Left ventricle myocardium inferior (tissue), 1 donor: ENCODE measurements at regions not wholly inside any gene's neighbourhood (a gene's known extent, or its start where the extent isn't known, plus 50 kb on each side); places are given as distances from the start of the nearest gene placed in this dataset.
"Not testable (repeated sequence)": the region's sequence is repeated elsewhere in the genome, so short reads cannot be mapped to it uniquely, and the experiment has no call there.

Experiments
- DNase-seq: peaks from one replicate; pipeline ENCODE4 v3.0.0-alpha.2; 2020
- H3K27ac ChIP-seq: fragments of 200-600 bp; replicated peaks from 2 replicates; pipeline ENCODE4 v1.8.0; 2021
- H3K27me3 ChIP-seq: fragments of 200-600 bp; 2 replicates; pipeline ENCODE4 v1.8.0; 2021; ENCODE audit warnings: low read depth
- H3K36me3 ChIP-seq: fragments of 200-600 bp; 2 replicates; pipeline ENCODE4 v1.8.0; 2021
- H3K4me1 ChIP-seq: fragments of 200-600 bp; 2 replicates; pipeline ENCODE4 v1.8.0; 2021
- H3K4me3 ChIP-seq: fragments of 200-600 bp; 2 replicates; pipeline ENCODE4 v1.8.0; 2021; ENCODE audit warnings: mild to moderate bottlenecking, moderate library complexity
- H3K9me3 ChIP-seq: fragments of 200-600 bp; replicated peaks from 2 replicates; pipeline ENCODE4 v1.8.0; 2021
- intact Hi-C: fragments of 100-400 bp; cut with micrococcal nuclease; formaldehyde crosslinking; loops from one replicate; pipeline ENCODE4 v1.11.0; 2022
- TF ChIP-seq, protein P1 (sequence below): fragments of 200-600 bp; IDR thresholded peaks from 2 replicates; pipeline ENCODE4 v1.8.0; 2021; ENCODE audit warnings: antibody characterized with exemption, mild to moderate bottlenecking, borderline replicate concordance
- donor health status: DM: no; HTN: yes; CAD: no; lungs with severe emphysema.

DNA sequence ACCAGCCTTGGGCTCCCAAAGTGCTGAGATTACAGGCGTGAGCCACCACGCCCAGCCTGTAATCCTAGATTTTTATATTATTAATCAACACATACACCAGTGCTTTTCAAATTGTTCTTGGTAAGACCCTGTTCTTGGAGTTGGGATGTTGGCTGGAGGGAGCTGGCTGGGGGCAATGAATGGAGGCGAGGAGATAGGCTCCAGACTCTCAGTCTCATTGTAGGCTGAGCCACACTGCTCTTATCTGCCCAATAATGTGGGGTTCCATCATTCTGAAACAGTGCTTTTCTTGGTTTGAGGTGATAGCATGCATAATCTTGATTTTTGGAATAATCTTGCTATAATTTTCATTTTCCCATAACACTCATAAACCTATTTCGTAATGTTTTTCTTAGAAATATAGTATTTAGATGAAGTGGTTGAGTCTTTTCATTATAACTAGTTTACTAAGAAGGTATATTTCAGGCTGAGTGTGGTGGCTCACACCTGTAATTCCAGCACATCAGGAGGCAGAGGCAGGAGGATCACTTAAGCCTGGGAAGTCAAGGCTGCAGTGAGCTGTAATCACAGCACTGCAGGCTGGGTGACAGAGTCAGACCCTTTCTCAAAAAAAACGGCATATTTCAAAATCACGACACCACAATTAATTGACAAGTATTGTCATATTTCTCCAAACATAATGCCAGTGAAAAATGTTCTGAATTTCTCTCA is 65.1 kb upstream of the LYZL2 start:
- DNase-seq = no peak
- TF ChIP-seq, protein P1, sequence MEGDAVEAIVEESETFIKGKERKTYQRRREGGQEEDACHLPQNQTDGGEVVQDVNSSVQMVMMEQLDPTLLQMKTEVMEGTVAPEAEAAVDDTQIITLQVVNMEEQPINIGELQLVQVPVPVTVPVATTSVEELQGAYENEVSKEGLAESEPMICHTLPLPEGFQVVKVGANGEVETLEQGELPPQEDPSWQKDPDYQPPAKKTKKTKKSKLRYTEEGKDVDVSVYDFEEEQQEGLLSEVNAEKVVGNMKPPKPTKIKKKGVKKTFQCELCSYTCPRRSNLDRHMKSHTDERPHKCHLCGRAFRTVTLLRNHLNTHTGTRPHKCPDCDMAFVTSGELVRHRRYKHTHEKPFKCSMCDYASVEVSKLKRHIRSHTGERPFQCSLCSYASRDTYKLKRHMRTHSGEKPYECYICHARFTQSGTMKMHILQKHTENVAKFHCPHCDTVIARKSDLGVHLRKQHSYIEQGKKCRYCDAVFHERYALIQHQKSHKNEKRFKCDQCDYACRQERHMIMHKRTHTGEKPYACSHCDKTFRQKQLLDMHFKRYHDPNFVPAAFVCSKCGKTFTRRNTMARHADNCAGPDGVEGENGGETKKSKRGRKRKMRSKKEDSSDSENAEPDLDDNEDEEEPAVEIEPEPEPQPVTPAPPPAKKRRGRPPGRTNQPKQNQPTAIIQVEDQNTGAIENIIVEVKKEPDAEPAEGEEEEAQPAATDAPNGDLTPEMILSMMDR = no peak
- intact Hi-C loops = no loop called here

DNA sequence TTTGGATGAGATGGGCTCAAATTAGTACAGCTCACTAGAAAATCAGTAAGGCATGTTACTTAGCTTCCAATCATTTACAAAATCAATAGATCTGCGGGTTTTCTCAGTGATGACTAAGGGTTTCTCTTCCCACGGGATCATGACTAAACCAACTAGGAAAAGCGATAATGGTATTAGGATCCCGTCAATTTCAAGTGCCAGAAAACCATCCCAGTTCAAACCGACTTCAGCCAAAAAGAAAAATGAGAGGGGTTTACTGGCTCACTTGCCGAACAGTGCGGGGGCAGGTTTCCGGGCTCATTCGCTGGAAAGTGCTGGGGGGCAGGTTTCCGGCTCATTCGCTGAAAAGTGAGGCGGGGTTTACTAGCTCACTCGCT is 62.1 kb upstream of the LYZL2 start:
- no peak for DNase-seq
- Histone ChIP-seq H3K4me1 (no peaks in the 10 kb centered on the region), H3K4me3 (no peak overlapping the region), H3K9me3 (no peaks in the 10 kb centered on the region), H3K27ac (no peak overlapping the region), H3K36me3 (no peaks in the 10 kb centered on the region), H3K27me3 (peaks cover 39% of the 10 kb centered on the region)
- intact Hi-C loops = no loop called here
- TF ChIP-seq, protein P1 = no peak

More for the DNA sequence above, 65.1 kb upstream of the LYZL2 start:
- no peaks in the 10 kb centered on the region for H3K9me3 ChIP-seq
- no peaks in the 10 kb centered on the region for H3K36me3 ChIP-seq
- H3K4me1 ChIP-seq = no peaks in the 10 kb centered on the region
- H3K27me3 ChIP-seq = peaks cover 18% of the 10 kb centered on the region
- H3K4me3 ChIP-seq = no peak overlapping the region
- H3K27ac ChIP-seq = no peak overlapping the region

DNA sequence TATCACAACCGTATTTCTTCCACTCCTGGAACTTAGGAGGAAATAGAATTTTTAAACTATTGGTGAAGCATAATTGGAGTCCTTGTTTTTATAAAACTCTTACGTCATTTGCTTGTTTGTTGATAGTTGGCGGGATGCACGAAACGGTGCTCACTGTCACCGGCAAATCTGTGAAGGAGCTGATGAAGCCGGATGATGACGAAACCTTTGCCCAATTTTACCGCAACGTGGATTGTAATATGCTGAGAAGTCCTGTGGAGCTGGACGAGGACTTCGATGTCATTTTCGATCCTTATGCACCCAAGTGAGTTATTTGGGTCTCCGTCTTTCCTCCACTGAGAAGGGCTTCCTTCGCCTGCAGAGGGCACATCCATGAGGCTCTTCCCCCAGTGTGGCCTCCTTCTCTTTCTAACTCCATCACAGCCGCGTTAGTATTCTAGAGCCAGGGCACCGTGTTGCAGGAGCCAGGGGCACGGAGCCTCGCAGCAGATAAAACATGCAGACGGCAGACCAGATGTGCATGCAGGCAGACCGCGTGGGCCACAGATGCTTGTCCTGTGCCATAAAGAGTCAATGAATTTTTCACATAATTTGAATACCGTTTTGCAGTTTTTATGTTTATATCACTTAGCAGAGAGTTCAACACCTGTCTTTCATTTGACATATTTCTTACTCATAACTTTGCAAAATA is 61.5 kb upstream of the LYZL2 start:
- intact Hi-C loops, H3K27ac ChIP-seq, H3K36me3 ChIP-seq, DNase-seq, H3K4me3 ChIP-seq, H3K4me1 ChIP-seq, H3K9me3 ChIP-seq: not testable (repeated sequence)
- peaks cover 41% of the 10 kb centered on the region for H3K27me3 ChIP-seq

DNA sequence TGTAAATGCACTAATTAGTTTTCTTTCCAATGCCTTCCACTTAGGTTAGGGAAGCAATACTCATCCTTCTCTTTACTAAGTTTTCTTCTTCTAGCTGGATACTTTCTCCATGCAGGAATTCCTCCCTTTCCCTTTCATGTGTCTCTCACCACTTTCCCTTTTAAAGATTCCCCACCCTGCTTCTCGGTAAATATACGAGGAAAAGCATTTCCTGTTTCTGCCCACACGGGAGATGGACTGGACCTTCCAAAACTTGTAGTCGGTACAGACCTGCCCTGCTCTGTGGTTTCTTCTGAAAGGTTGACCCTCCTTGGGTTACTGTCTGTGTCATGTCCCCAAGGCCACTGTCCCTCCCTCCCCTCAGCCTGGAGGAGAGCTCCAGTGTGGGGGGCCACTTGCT is 58.9 kb upstream of the LYZL2 start:
- TF ChIP-seq, protein P1 = no peak
- no peak for DNase-seq
- Histone ChIP-seq H3K27ac (no peak overlapping the region), H3K36me3 (no peaks in the 10 kb centered on the region), H3K4me1 (no peaks in the 10 kb centered on the region), H3K9me3 (no peaks in the 10 kb centered on the region), H3K27me3 (peaks cover 47% of the 10 kb centered on the region), H3K4me3 (no peak overlapping the region)
- intact Hi-C loops = no loop called here

DNA sequence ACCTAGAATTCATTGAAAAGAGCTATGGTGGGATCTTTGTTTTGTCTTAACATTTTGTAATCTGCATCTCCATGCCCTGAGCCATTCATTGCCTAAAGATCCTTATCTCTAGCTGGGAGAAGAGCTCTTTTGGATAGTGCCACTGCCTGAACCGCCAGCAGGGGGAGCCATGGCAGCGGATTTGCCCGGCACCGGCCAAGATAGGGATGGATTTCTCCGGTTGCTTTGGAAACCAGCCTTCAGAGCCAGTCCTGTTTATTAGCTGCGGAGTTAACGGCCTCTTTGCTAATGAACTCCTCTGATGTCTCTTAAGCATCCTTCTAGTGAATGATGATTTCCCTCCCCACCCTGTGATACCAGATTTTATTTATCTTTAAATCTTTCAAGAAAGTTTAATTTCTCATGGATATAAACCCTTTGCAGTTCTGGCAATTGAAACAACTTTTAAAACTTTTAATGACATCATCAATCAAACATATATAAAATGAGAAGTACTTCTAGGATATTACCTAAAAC is 58.2 kb upstream of the LYZL2 start:
- Histone ChIP-seq H3K27me3 (peaks cover 50% of the 10 kb centered on the region), H3K27ac (no peak overlapping the region), H3K4me1 (no peaks in the 10 kb centered on the region), H3K4me3 (no peak overlapping the region), H3K36me3 (no peaks in the 10 kb centered on the region), H3K9me3 (no peaks in the 10 kb centered on the region)
- intact Hi-C loops = no loop called here
- TF ChIP-seq, protein P1 = peak; percentile 83
- peak; percentile 64 for DNase-seq

DNA sequence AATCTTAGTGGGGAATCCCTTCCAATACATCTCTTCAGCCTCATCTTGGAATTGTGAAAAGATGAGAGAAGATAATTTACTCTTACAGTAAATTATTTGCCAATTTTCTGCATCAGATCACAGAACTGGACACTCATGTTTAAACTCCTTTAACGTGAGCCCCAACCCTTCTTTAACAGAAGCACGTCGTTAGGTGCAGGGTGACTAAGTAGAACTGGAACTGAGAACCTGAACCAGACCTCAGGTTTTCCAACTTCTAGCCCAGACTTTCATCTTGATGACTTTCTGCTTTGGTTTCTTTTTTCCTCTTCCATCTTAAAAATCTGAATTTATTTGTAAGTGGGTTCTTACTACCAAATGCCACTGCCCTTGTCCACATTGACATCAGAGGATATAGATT is 57.2 kb upstream of the LYZL2 start:
- Histone ChIP-seq H3K27me3 (peaks cover 54% of the 10 kb centered on the region), H3K36me3 (no peaks in the 10 kb centered on the region), H3K4me3 (no peak overlapping the region), H3K27ac (no peak overlapping the region), H3K9me3 (no peaks in the 10 kb centered on the region), H3K4me1 (no peaks in the 10 kb centered on the region)
- no peak for DNase-seq
- intact Hi-C loops = no loop called here
- TF ChIP-seq, protein P1 = no peak
